ENCODE measurements at regions not wholly inside any gene's neighbourhood (a gene's known extent, or its start where the extent isn't known, plus 50 kb on each side); places are given as distances from the start of the nearest gene placed in this dataset.

DNA sequence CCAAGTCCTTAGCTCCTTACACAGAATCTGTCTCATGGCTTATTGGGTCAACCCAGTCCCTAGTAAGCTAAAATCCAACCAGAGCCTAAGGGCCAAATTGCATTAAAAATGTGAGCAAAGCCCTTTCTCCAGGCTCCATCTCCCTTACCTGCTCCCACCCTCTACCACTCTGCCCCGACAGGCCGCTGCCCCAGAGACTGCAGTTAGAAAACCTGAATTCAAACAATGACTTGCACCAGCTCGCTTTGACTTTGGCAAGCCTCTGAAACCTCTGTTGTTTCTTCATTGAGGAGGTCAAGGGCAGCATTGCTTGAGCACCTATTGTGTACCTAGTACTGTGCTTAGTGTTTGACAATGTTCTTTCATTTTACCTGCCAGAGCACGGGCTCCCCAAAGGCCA, 188.1 kb upstream of the PMEPA1 start:
- H3K4me3 Mint-ChIP-seq = no peak overlapping the region
- H3K27ac Mint-ChIP-seq = no peak overlapping the region
- no peaks in the 10 kb centered on the region for H3K4me1 Mint-ChIP-seq (ENCODE audit: unreplicated experiment)
- DNase-seq (ENCODE audit: extremely low spot score, unreplicated experiment) = no peak
- H3K27me3 Mint-ChIP-seq = peaks cover 16% of the 10 kb centered on the region
- TF ChIP-seq, protein P1, sequence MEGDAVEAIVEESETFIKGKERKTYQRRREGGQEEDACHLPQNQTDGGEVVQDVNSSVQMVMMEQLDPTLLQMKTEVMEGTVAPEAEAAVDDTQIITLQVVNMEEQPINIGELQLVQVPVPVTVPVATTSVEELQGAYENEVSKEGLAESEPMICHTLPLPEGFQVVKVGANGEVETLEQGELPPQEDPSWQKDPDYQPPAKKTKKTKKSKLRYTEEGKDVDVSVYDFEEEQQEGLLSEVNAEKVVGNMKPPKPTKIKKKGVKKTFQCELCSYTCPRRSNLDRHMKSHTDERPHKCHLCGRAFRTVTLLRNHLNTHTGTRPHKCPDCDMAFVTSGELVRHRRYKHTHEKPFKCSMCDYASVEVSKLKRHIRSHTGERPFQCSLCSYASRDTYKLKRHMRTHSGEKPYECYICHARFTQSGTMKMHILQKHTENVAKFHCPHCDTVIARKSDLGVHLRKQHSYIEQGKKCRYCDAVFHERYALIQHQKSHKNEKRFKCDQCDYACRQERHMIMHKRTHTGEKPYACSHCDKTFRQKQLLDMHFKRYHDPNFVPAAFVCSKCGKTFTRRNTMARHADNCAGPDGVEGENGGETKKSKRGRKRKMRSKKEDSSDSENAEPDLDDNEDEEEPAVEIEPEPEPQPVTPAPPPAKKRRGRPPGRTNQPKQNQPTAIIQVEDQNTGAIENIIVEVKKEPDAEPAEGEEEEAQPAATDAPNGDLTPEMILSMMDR (conservative IDR thresholded peaks at IDR 0.05) = no peak
- H3K9me3 Mint-ChIP-seq = no peaks in the 10 kb centered on the region
- no peaks in the 10 kb centered on the region for H3K36me3 Mint-ChIP-seq

DNA sequence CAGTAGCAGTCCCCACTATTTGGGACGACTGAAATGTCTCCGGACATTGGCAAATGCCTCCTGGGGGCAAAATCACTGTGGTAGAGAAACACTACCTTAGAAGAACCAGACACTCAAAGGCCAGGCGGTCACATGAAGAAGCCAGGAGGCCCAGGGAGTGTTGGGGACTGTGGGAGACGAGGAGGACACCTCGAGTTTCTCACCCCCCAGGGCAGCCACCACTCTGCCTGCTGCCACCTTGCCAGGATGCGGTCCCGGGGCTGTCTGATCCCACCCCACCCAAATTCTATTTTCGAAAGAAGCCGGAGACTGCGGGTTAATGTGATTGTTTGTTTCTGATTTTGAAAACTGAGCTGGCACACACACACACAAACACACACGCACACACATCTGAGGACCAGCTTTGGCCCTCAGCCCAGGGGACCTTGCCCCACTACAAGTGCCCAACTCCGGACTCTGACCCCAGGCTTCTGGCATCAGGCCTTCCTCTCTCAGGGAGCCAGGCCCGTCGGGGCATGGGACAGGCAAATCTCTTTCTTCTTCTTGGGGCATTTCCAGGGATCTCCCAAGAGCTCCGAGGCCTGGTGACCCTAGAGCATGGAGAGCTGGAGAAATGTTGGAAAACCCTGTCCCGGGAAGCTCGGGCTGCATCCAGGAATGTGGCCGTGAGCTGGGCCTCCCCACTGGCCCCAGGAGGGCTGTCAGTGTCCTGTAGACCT, 187.5 kb upstream of the PMEPA1 start:
- no peak for DNase-seq (ENCODE audit: extremely low spot score, unreplicated experiment)
- Mint-ChIP-seq H3K4me1 (ENCODE audit: unreplicated experiment) (no peaks in the 10 kb centered on the region), H3K4me3 (no peak overlapping the region), H3K27me3 (peaks cover 20% of the 10 kb centered on the region), H3K27ac (no peak overlapping the region), H3K36me3 (no peaks in the 10 kb centered on the region), H3K9me3 (no peaks in the 10 kb centered on the region)
- TF ChIP-seq, protein P1 (conservative IDR thresholded peaks at IDR 0.05) = no peak

DNA sequence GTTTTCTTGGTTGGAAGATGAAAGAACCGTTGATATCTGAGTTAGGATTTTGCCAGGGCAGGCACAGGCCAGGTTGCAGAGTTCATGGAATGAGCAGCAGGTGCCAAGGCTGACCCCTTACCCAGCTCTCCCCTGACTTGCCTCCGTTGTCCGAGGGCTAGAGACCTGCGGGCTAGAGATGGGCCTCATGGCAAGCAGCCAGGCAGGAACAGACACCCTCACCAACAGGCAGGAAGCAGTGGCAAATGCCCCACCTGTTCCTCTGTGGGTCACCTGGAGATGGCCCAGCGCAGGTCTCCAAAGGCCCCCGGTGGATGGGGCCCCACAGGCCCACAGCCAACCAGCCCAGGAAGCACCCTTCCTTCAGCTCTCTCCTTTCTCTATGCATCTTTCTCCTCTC, 186.7 kb upstream of the PMEPA1 start:
- Mint-ChIP-seq H3K4me1 (ENCODE audit: unreplicated experiment) (no peaks in the 10 kb centered on the region), H3K4me3 (no peak overlapping the region), H3K27ac (no peak overlapping the region), H3K9me3 (no peaks in the 10 kb centered on the region), H3K36me3 (no peaks in the 10 kb centered on the region), H3K27me3 (peaks cover 24% of the 10 kb centered on the region)
- DNase-seq (ENCODE audit: extremely low spot score, unreplicated experiment) = no peak
- TF ChIP-seq, protein P1 (conservative IDR thresholded peaks at IDR 0.05) = no peak

DNA sequence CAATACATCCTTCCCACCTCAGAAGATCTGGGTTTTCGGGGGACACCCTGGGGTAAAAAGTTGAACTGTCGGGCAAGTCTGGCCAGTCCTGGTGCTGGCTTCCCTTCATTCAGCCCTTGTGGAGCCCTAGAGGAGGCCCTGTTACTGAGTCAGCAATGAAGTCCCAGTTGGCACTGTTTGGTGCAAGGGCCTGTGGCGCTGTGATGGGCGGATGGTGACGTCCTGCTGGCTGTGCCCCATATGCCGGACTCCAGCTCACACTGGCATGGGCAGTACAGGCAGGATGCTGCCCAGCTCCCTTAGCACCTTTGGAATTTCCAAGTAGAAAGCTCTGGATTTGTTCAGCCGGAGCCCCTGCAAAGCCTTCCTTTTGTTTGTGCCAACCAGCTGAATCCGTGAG, 186.2 kb upstream of the PMEPA1 start:
- DNase-seq (ENCODE audit: extremely low spot score, unreplicated experiment) = no peak
- Mint-ChIP-seq H3K27ac (no peak overlapping the region), H3K4me3 (no peak overlapping the region), H3K9me3 (no peaks in the 10 kb centered on the region), H3K4me1 (ENCODE audit: unreplicated experiment) (no peaks in the 10 kb centered on the region), H3K27me3 (peaks cover 24% of the 10 kb centered on the region), H3K36me3 (no peaks in the 10 kb centered on the region)
- TF ChIP-seq, protein P1 (conservative IDR thresholded peaks at IDR 0.05) = no peak

GRCh38 chr20:57895161-57895855, 185.5 kb upstream of the PMEPA1 start:
- no peak overlapping the region for H3K27ac Mint-ChIP-seq
- no peak for DNase-seq (ENCODE audit: extremely low spot score, unreplicated experiment)
- no peak overlapping the region for H3K4me3 Mint-ChIP-seq
- H3K4me1 Mint-ChIP-seq (ENCODE audit: unreplicated experiment) = no peaks in the 10 kb centered on the region
- no peaks in the 10 kb centered on the region for H3K36me3 Mint-ChIP-seq
- peaks cover 24% of the 10 kb centered on the region for H3K27me3 Mint-ChIP-seq
- no peaks in the 10 kb centered on the region for H3K9me3 Mint-ChIP-seq
- TF ChIP-seq, protein P1 (conservative IDR thresholded peaks at IDR 0.05) = no peak

All from type B pancreatic cell (in vitro differentiated cells).